HEK293T (cell line): ENCODE measurements at regions not wholly inside any gene's neighbourhood (a gene's known extent, or its start where the extent isn't known, plus 50 kb on each side); places are given as distances from the start of the nearest gene placed in this dataset.
"Not testable (repeated sequence)": the region's sequence is repeated elsewhere in the genome, so short reads cannot be mapped to it uniquely, and the experiment has no call there.

Experiments
- FOXK2 ChIP-seq: fragments of 450-650 bp; IDR thresholded peaks from 2 replicates; pipeline ENCODE4 v1.6.1; 2016; ENCODE audit warnings: mild to moderate bottlenecking
- FOXM1 ChIP-seq: fragments of 450-650 bp; IDR thresholded peaks from 2 replicates; pipeline ENCODE4 v1.6.1; 2017; ENCODE audit warnings: mild to moderate bottlenecking, borderline replicate concordance
- TARDBP ChIP-seq: fragments of 450-650 bp; IDR thresholded peaks from 2 replicates; pipeline ENCODE4 v1.6.1; 2016

GRCh38 chr2:91574255-91574654 lies 2882.8 kb downstream of the RPIA start:
- not testable (repeated sequence) for TF ChIP-seq FOXK2, TARDBP, FOXM1
